ENCODE measurements at regions not wholly inside any gene's neighbourhood (a gene's known extent, or its start where the extent isn't known, plus 50 kb on each side); places are given as distances from the start of the nearest gene placed in this dataset.

DNA sequence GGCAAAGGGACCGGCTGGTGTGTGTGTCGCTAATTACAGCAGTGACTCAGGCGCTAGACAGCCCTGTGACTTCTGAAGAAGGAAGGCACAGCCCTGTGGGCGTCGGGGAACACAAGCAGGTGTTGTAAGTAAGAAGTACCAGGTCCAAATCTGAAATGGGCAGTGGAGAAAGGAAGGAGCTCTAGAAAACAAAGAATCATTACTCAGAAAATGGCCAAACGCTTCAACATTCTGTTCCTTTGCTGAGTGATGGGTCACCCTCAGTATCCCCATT lies 106.8 kb downstream of the PXDC1 start:
- Histone ChIP-seq H3K27ac (no peak overlapping the region), H3K9me3 (no peaks in the 10 kb centered on the region), H3K4me1 (no peaks in the 10 kb centered on the region), H3K4me3 (no peak overlapping the region), H3K36me3 (no peaks in the 10 kb centered on the region), H3K27me3 (no peaks in the 10 kb centered on the region)
- DNase-seq (ENCODE audit: extremely low spot score in 2 of 2), result peak in 1 of 2 donors; percentile 60
- TF ChIP-seq, protein P1, sequence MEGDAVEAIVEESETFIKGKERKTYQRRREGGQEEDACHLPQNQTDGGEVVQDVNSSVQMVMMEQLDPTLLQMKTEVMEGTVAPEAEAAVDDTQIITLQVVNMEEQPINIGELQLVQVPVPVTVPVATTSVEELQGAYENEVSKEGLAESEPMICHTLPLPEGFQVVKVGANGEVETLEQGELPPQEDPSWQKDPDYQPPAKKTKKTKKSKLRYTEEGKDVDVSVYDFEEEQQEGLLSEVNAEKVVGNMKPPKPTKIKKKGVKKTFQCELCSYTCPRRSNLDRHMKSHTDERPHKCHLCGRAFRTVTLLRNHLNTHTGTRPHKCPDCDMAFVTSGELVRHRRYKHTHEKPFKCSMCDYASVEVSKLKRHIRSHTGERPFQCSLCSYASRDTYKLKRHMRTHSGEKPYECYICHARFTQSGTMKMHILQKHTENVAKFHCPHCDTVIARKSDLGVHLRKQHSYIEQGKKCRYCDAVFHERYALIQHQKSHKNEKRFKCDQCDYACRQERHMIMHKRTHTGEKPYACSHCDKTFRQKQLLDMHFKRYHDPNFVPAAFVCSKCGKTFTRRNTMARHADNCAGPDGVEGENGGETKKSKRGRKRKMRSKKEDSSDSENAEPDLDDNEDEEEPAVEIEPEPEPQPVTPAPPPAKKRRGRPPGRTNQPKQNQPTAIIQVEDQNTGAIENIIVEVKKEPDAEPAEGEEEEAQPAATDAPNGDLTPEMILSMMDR (IDR thresholded peaks at IDR 0.05), result no peak
- TF ChIP-seq POLR2AphosphoS5 (IDR thresholded peaks at IDR 0.05; ENCODE audit: insufficient read depth in 1 of 2, low read depth in 1 of 2) (no peak), POLR2A (IDR thresholded peaks at IDR 0.05) (no peak)
- intact Hi-C loops (cut with DNase I), result no loop called here

DNA sequence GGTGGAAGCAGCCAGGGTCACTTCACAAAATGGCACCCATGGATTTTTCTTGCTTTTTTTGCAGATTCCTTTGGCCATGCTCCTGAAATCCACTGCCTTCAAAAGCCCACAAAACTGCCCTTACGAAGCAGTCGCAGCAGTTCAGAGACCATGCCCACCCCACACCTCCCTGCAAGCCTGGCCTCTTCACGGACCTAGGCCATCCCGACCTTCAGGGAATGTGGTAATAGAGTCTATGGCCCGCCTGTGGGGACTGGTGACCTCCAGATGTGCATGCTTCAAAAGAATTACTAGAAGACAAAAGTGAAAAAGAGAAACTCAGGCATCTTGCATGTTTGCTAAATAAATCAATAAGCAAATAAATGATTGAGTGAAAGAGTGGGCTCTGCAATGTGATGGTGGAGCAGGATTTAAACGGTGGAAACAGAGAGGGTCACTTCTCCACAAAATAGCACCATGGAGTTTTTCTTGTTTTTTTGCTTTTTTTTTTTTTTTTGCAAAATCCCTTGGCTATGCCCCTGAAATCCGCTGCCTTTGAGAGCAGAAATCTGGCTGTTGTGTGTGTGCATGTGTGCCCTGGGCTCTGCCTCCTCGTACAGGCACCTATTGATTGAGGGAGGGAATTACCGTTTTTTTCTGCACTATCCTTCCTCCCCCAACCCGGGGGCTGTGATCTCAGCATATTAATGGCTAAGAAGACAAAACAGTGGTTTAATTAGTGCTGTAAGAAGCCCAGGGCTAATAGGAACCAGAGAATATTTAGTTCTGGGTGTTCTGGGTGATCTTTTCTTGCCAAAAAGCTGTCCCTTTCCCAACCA lies 107.4 kb downstream of the PXDC1 start:
- Histone ChIP-seq H3K9me3 (no peaks in the 10 kb centered on the region), H3K27me3 (no peaks in the 10 kb centered on the region), H3K27ac (no peak overlapping the region), H3K4me3 (no peak overlapping the region), H3K36me3 (no peaks in the 10 kb centered on the region), H3K4me1 (no peaks in the 10 kb centered on the region)
- intact Hi-C loops (cut with DNase I), result no loop called here
- peak; percentile 37 to 79 for DNase-seq (ENCODE audit: extremely low spot score in 2 of 2)
- TF ChIP-seq POLR2AphosphoS5 (IDR thresholded peaks at IDR 0.05; ENCODE audit: insufficient read depth in 1 of 2, low read depth in 1 of 2) (no peak), POLR2A (IDR thresholded peaks at IDR 0.05) (no peak)
- TF ChIP-seq, protein P1 (IDR thresholded peaks at IDR 0.05), result no peak

DNA sequence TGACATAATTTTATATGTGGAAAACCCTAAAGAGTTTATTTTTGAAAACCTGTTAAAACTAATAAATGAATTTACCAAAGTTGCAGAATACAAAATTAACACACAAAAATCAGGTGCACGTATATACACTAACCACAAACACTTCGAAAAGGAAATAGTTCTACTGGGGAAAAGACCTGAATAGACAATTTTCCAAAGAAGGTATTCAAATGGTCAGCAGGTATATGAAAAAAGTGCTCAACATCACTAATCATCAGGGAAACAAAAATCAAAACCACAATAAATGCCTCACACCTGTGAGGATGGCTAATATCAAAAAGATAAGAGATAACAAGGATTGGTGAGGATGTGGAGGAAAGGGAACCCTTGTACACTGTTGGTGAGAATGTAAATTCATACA lies 110.6 kb downstream of the PXDC1 start:
- DNase-seq (ENCODE audit: extremely low spot score in 2 of 2), result no peak
- Histone ChIP-seq H3K36me3 (no peaks in the 10 kb centered on the region), H3K9me3 (no peaks in the 10 kb centered on the region), H3K27ac (no peak overlapping the region), H3K4me1 (no peaks in the 10 kb centered on the region), H3K27me3 (no peaks in the 10 kb centered on the region), H3K4me3 (no peak overlapping the region)
- TF ChIP-seq POLR2AphosphoS5 (IDR thresholded peaks at IDR 0.05; ENCODE audit: insufficient read depth in 1 of 2, low read depth in 1 of 2), result no peak
- TF ChIP-seq, protein P1 (IDR thresholded peaks at IDR 0.05), result no peak
- TF ChIP-seq POLR2A (IDR thresholded peaks at IDR 0.05), result no peak
- intact Hi-C loops (cut with DNase I), result no loop called here

DNA sequence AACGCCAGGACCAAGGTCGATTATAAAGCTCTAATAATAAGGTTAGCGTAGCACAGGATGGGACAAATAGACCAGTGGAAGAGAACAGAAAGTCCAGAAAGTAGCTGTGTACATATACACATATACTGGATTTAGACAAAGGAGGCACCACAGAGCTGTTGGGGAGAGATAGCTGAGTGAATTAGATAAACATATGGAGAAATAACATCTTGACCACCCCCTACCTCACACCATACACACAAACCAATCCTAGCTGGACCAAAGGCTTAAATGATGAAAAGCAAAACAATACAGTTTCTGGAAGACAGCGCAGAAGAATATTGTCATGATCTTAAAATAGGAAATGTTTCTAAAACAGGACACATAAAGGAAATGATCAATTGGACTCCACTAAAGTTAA lies 112.9 kb downstream of the PXDC1 start:
- DNase-seq (ENCODE audit: extremely low spot score in 2 of 2), result no peak
- Histone ChIP-seq H3K36me3 (no peaks in the 10 kb centered on the region), H3K27me3 (no peaks in the 10 kb centered on the region), H3K4me1 (no peaks in the 10 kb centered on the region), H3K9me3 (no peaks in the 10 kb centered on the region), H3K4me3 (no peak overlapping the region), H3K27ac (no peak overlapping the region)
- intact Hi-C loops (cut with DNase I), result no loop called here
- no peak for TF ChIP-seq POLR2A (IDR thresholded peaks at IDR 0.05)
- TF ChIP-seq, protein P1 (IDR thresholded peaks at IDR 0.05), result no peak
- TF ChIP-seq POLR2AphosphoS5 (IDR thresholded peaks at IDR 0.05; ENCODE audit: insufficient read depth in 1 of 2, low read depth in 1 of 2), result no peak

DNA sequence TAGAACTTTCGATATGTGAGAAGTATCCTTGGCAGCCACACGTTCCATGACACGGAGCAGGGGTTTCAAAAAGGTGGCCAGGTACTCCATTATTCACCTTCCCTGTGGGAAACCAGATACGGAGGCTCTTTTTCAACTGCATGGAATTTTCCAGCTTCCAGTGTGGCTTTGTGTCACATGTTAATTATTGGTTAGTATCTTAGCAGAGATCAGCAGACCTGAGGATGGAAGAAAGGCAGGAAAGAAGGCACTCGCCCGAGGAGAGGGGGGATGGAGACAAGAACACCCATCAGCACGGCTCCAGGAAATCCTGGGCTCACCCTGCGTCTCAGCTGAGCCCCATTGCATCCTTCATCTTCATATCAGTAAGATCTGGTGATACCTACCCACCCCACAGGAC lies 115.5 kb downstream of the PXDC1 start:
- DNase-seq (ENCODE audit: extremely low spot score in 2 of 2), result peak in 1 of 2 donors; percentile 20
- no peak for TF ChIP-seq POLR2A (IDR thresholded peaks at IDR 0.05)
- TF ChIP-seq POLR2AphosphoS5 (IDR thresholded peaks at IDR 0.05; ENCODE audit: insufficient read depth in 1 of 2, low read depth in 1 of 2), result no peak
- TF ChIP-seq, protein P1 (IDR thresholded peaks at IDR 0.05), result no peak
- no peaks in the 10 kb centered on the region for H3K4me1 ChIP-seq
- no peak overlapping the region for H3K4me3 ChIP-seq
- H3K36me3 ChIP-seq, result no peaks in the 10 kb centered on the region
- no peaks in the 10 kb centered on the region for H3K9me3 ChIP-seq
- intact Hi-C loops (cut with DNase I), result no loop called here
- no peak overlapping the region for H3K27ac ChIP-seq
- no peaks in the 10 kb centered on the region for H3K27me3 ChIP-seq
